ENCODE measurements at regions not wholly inside any gene's neighbourhood (a gene's known extent, or its start where the extent isn't known, plus 50 kb on each side); places are given as distances from the start of the nearest gene placed in this dataset.

DNA sequence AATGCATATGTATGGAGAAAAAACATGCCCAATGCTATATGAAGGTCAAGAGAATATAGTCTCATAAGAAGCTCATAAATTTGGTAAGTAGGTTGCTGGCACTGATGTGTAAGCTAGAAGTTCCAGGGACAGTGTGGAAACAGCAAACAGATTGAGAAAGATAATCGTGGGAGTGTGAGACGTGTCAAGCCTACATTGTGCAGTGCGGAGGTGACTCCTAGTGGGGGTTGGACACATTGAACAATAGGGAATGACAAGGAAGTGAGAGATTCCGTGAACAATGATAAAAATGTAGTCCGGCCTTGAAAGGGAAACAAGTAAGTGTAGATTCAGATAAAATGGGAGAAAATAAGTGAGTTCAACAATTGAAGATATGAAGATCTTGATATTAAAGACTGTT, 788.4 kb upstream of the PRMT6 start:
- H3K27me3 ChIP-seq (ENCODE audit: control insufficient read depth in 2 of 2, insufficient read depth in 2 of 2, low read length in 2 of 2), result no peaks in the 10 kb centered on the region
- H3K27ac ChIP-seq (ENCODE audit: low read depth in 1 of 2, low read length in 2 of 2), result no peak overlapping the region
- Mint-ChIP-seq H3K4me1 (no peaks in the 10 kb centered on the region), H3K4me3 (no peak overlapping the region), H3K27me3 (ENCODE audit: low read depth in 3 of 3) (no peaks in the 10 kb centered on the region), H3K36me3 (no peaks in the 10 kb centered on the region), H3K9me3 (peaks cover 0 to 7% (median 2%) of the 10 kb centered on the region in 7 donors), H3K27ac (no peak overlapping the region)
- no peak overlapping the region for H3K9ac ChIP-seq (ENCODE audit: insufficient read depth, low read length, poor library complexity, severe bottlenecking)
- DNase-seq, result no peak
- H3K36me3 ChIP-seq (replicated peaks in 1 of 2; ENCODE audit: control insufficient read depth in 1 of 2, insufficient read depth in 2 of 2, low read length in 2 of 2), result no peaks in the 10 kb centered on the region
- H3K4me3 ChIP-seq (replicated peaks in 1 of 3; ENCODE audit: low read depth in 2 of 3, low read length in 3 of 3), result no peak overlapping the region
- H3K4me2 ChIP-seq (replicated peaks; ENCODE audit: extremely low read depth, low read length, poor library complexity, severe bottlenecking), result no peak overlapping the region
- no peak overlapping the region for H2AFZ ChIP-seq (ENCODE audit: insufficient read depth, low read depth, low read length, poor library complexity, severe bottlenecking)
- 47% methylated on average over 5 of the region's 5 CpGs for WGBS (ENCODE audit: insufficient coverage)
- TF ChIP-seq, protein P1, sequence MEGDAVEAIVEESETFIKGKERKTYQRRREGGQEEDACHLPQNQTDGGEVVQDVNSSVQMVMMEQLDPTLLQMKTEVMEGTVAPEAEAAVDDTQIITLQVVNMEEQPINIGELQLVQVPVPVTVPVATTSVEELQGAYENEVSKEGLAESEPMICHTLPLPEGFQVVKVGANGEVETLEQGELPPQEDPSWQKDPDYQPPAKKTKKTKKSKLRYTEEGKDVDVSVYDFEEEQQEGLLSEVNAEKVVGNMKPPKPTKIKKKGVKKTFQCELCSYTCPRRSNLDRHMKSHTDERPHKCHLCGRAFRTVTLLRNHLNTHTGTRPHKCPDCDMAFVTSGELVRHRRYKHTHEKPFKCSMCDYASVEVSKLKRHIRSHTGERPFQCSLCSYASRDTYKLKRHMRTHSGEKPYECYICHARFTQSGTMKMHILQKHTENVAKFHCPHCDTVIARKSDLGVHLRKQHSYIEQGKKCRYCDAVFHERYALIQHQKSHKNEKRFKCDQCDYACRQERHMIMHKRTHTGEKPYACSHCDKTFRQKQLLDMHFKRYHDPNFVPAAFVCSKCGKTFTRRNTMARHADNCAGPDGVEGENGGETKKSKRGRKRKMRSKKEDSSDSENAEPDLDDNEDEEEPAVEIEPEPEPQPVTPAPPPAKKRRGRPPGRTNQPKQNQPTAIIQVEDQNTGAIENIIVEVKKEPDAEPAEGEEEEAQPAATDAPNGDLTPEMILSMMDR (IDR thresholded peaks at IDR 0.05), result no peak
- H3K4me1 ChIP-seq (ENCODE audit: control insufficient read depth in 1 of 2, insufficient read depth in 2 of 2, low read length in 2 of 2), result no peaks in the 10 kb centered on the region
- H4K20me1 ChIP-seq (ENCODE audit: insufficient read depth, low read length), result no peaks in the 10 kb centered on the region
- intact Hi-C loops (cut with micrococcal nuclease), result no loop called here
- H3K9me3 ChIP-seq (replicated peaks in 1 of 2; ENCODE audit: control insufficient read depth in 1 of 2, insufficient read depth in 1 of 2, low read length in 2 of 2), result peaks cover 8 to 13% of the 10 kb centered on the region in 2 donors
- no peaks in the 10 kb centered on the region for H3K79me2 ChIP-seq (ENCODE audit: insufficient read depth, low read length)

DNA sequence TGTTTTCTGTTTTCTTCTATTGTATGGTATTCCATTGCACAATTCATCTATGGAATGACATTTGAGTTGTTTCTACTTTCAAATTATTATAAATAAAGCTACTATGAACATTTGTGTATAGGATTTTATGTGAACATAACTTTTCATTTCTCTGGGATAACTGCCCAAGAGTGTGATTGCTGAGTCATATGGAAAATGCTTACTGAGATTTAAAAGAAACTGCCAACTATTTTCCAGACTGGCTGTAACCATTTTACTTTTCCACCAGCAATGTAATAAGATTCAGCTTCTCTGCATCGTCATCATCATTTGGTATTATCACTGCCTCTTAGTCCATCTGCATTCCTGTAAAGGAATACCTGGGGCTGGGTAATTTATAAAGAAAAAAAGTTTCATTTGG, 779.6 kb upstream of the PRMT6 start:
- no peaks in the 10 kb centered on the region for H3K4me1 ChIP-seq (ENCODE audit: control insufficient read depth in 1 of 2, insufficient read depth in 2 of 2, low read length in 2 of 2)
- no peak overlapping the region for H3K27ac Mint-ChIP-seq

More for the DNA sequence above, 779.6 kb upstream of the PRMT6 start:
- no peak overlapping the region for H3K9ac ChIP-seq (ENCODE audit: insufficient read depth, low read length, poor library complexity, severe bottlenecking)
- no peak for DNase-seq
- no peak overlapping the region for H3K4me3 ChIP-seq (replicated peaks in 1 of 3; ENCODE audit: low read depth in 2 of 3, low read length in 3 of 3)
- no peak overlapping the region for H3K4me2 ChIP-seq (replicated peaks; ENCODE audit: extremely low read depth, low read length, poor library complexity, severe bottlenecking)
- H3K79me2 ChIP-seq (ENCODE audit: insufficient read depth, low read length), result no peaks in the 10 kb centered on the region
- intact Hi-C loops (cut with micrococcal nuclease), result no loop called here
- Mint-ChIP-seq H3K9me3 (peaks cover 0 to 5% (median 2%) of the 10 kb centered on the region in 7 donors), H3K4me1 (no peaks in the 10 kb centered on the region), H3K4me3 (no peak overlapping the region), H3K36me3 (no peaks in the 10 kb centered on the region), H3K27me3 (ENCODE audit: low read depth in 3 of 3) (no peaks in the 10 kb centered on the region)
- TF ChIP-seq, protein P1 (IDR thresholded peaks at IDR 0.05), result no peak
- no CpG with 5 or more reads among the region's 1 CpG for WGBS (ENCODE audit: insufficient coverage)
- no peaks in the 10 kb centered on the region for H4K20me1 ChIP-seq (ENCODE audit: insufficient read depth, low read length)
- no peaks in the 10 kb centered on the region for H3K27me3 ChIP-seq (ENCODE audit: control insufficient read depth in 2 of 2, insufficient read depth in 2 of 2, low read length in 2 of 2)
- no peaks in the 10 kb centered on the region for H3K9me3 ChIP-seq (replicated peaks in 1 of 2; ENCODE audit: control insufficient read depth in 1 of 2, insufficient read depth in 1 of 2, low read length in 2 of 2)
- H2AFZ ChIP-seq (ENCODE audit: insufficient read depth, low read depth, low read length, poor library complexity, severe bottlenecking), result no peak overlapping the region
- no peak overlapping the region for H3K27ac ChIP-seq (ENCODE audit: low read depth in 1 of 2, low read length in 2 of 2)
- no peaks in the 10 kb centered on the region for H3K36me3 ChIP-seq (replicated peaks in 1 of 2; ENCODE audit: control insufficient read depth in 1 of 2, insufficient read depth in 2 of 2, low read length in 2 of 2)
